Astrocyte of the cerebellum (primary cell): ENCODE measurements at regions not wholly inside any gene's neighbourhood (a gene's known extent, or its start where the extent isn't known, plus 50 kb on each side); places are given as distances from the start of the nearest gene placed in this dataset.
"Not testable (repeated sequence)": the region's sequence is repeated elsewhere in the genome, so short reads cannot be mapped to it uniquely, and the experiment has no call there.

Experiments used
- DNase-seq: peaks from one replicate; pipeline ENCODE4 v3.0.0-alpha.2; 2011; ENCODE audit warnings: low read depth
- H3K4me3 ChIP-seq: 2 replicates; pipeline ENCODE4 v1.5.1; 2011; ENCODE audit warnings: mild to moderate bottlenecking, low read depth, low read length, moderate library complexity
- CTCF ChIP-seq: IDR thresholded peaks from 2 replicates; pipeline ENCODE4 v1.5.1; 2012; ENCODE audit warnings: low read length, low read depth, moderate library complexity, mild to moderate bottlenecking; ENCODE audit errors: missing control alignments
- in situ Hi-C: cut with HindIII; loops from 2 replicates; pipeline ENCODE4 v1.10.0; 2017; ENCODE audit warnings: low sequenced_read_pairs

- in situ Hi-C loops, result no loop called here
- H3K4me3 ChIP-seq, result no peak overlapping the region
- DNase-seq, result no peak
- TF ChIP-seq CTCF, result no peak
These were observed 53.3 kb upstream of the CYLC2 start for GRCh38 chr9:102941868-102942267.

GRCh38 chr9:102922526-102922925, 72.6 kb upstream of the CYLC2 start:
- H3K4me3 ChIP-seq, result no peak overlapping the region
- DNase-seq, result no peak
- TF ChIP-seq CTCF, result no peak
- in situ Hi-C loops, result no loop called here

- in situ Hi-C loops, result no loop called here
- no peak for TF ChIP-seq CTCF
- no peak overlapping the region for H3K4me3 ChIP-seq
- no peak for DNase-seq
These were observed 83.9 kb upstream of the CYLC2 start for GRCh38 chr9:102911185-102911584.

GRCh38 chr9:102905795-102906194, 89.3 kb upstream of the CYLC2 start:
- in situ Hi-C loops, DNase-seq, H3K4me3 ChIP-seq: not testable (repeated sequence)

GRCh38 chr9:102892025-102892424, 103.1 kb upstream of the CYLC2 start:
- DNase-seq, result no peak
- no peak for TF ChIP-seq CTCF
- in situ Hi-C loops, result no loop called here
- no peak overlapping the region for H3K4me3 ChIP-seq

GRCh38 chr9:102888747-102889146, 106.4 kb upstream of the CYLC2 start:
- H3K4me3 ChIP-seq, in situ Hi-C loops, DNase-seq: not testable (repeated sequence)

GRCh38 chr9:102875687-102876086, 119.4 kb upstream of the CYLC2 start:
- in situ Hi-C loops, result no loop called here
- no peak overlapping the region for H3K4me3 ChIP-seq
- no peak for TF ChIP-seq CTCF
- no peak for DNase-seq

GRCh38 chr9:102867488-102867887, 127.6 kb upstream of the CYLC2 start:
- TF ChIP-seq CTCF, result no peak
- in situ Hi-C loops, result no loop called here
- DNase-seq, result no peak
- H3K4me3 ChIP-seq, result no peak overlapping the region
